ENCODE measurements at regions not wholly inside any gene's neighbourhood (a gene's known extent, or its start where the extent isn't known, plus 50 kb on each side); places are given as distances from the start of the nearest gene placed in this dataset.
A peak's percentile ranks its signal among the peaks of the same experiment; 100 is the strongest.
"Not testable (repeated sequence)": the region's sequence is repeated elsewhere in the genome, so short reads cannot be mapped to it uniquely, and the experiment has no call there.

GRCh38 chr6:1473598-1473997, 84.2 kb downstream of the FOXF2 start:
- no peak for TF ChIP-seq CTCF (IDR thresholded peaks at IDR 0.05; ENCODE audit: low read depth, low read length)
- H3K4me3 ChIP-seq (ENCODE audit: low read depth, low read length), result no peak overlapping the region
- DNase-seq (ENCODE audit: low read depth, low spot score), result no peak
- in situ Hi-C loops (cut with HindIII; ENCODE audit: low sequenced_read_pairs), result no loop called here

GRCh38 chr6:1474205-1474604, 84.8 kb downstream of the FOXF2 start:
- in situ Hi-C loops (cut with HindIII; ENCODE audit: low sequenced_read_pairs), result no loop called here
- DNase-seq (ENCODE audit: low read depth, low spot score), result no peak
- no peak for TF ChIP-seq CTCF (IDR thresholded peaks at IDR 0.05; ENCODE audit: low read depth, low read length)
- no peak overlapping the region for H3K4me3 ChIP-seq (ENCODE audit: low read depth, low read length)

GRCh38 chr6:1475174-1475573, 85.8 kb downstream of the FOXF2 start:
- in situ Hi-C loops (cut with HindIII; ENCODE audit: low sequenced_read_pairs), result no loop called here
- no peak for DNase-seq (ENCODE audit: low read depth, low spot score)
- H3K4me3 ChIP-seq (ENCODE audit: low read depth, low read length), result no peak overlapping the region
- TF ChIP-seq CTCF (IDR thresholded peaks at IDR 0.05; ENCODE audit: low read depth, low read length), result no peak

- in situ Hi-C loops (cut with HindIII; ENCODE audit: low sequenced_read_pairs), result no loop called here
- TF ChIP-seq CTCF (IDR thresholded peaks at IDR 0.05; ENCODE audit: low read depth, low read length), result no peak
- no peak overlapping the region for H3K4me3 ChIP-seq (ENCODE audit: low read depth, low read length)
- DNase-seq (ENCODE audit: low read depth, low spot score), result peak; percentile 68
These were observed 88.2 kb downstream of the FOXF2 start for GRCh38 chr6:1477432-1478090.

GRCh38 chr6:1478163-1478826, 88.9 kb downstream of the FOXF2 start:
- in situ Hi-C loops (cut with HindIII; ENCODE audit: low sequenced_read_pairs); H3K4me3 ChIP-seq (ENCODE audit: low read depth, low read length); DNase-seq (ENCODE audit: low read depth, low spot score): not testable (repeated sequence)

GRCh38 chr6:1479095-1479494, 89.7 kb downstream of the FOXF2 start:
- no peak overlapping the region for H3K4me3 ChIP-seq (ENCODE audit: low read depth, low read length)
- peak; percentile 11 for TF ChIP-seq CTCF (IDR thresholded peaks at IDR 0.05; ENCODE audit: low read depth, low read length)
- in situ Hi-C loops (cut with HindIII; ENCODE audit: low sequenced_read_pairs), result no loop called here
- DNase-seq (ENCODE audit: low read depth, low spot score), result peak; percentile 64

- no peak for DNase-seq (ENCODE audit: low read depth, low spot score)
- in situ Hi-C loops (cut with HindIII; ENCODE audit: low sequenced_read_pairs), result no loop called here
- no peak overlapping the region for H3K4me3 ChIP-seq (ENCODE audit: low read depth, low read length)
- no peak for TF ChIP-seq CTCF (IDR thresholded peaks at IDR 0.05; ENCODE audit: low read depth, low read length)
These were observed 90.3 kb downstream of the FOXF2 start for GRCh38 chr6:1479601-1480221.

Measured in astrocyte of the spinal cord (primary cell).